ENCODE measurements at regions not wholly inside any gene's neighbourhood (a gene's known extent, or its start where the extent isn't known, plus 50 kb on each side); places are given as distances from the start of the nearest gene placed in this dataset.

- TF ChIP-seq CTCF (IDR thresholded peaks at IDR 0.05; ENCODE audit: borderline replicate concordance, extremely low read depth, low read length, poor library complexity, severe bottlenecking), result no peak
- TF ChIP-seq EZH2 (IDR thresholded peaks at IDR 0.05; ENCODE audit: borderline replicate concordance, low read depth, low read length, severe bottlenecking), result no peak
These were observed 207.9 kb upstream of the RGPD4 start for GRCh38 chr2:107618769-107619168.
